ENCODE measurements at regions not wholly inside any gene's neighbourhood (a gene's known extent, or its start where the extent isn't known, plus 50 kb on each side); places are given as distances from the start of the nearest gene placed in this dataset.
"Not testable (repeated sequence)": the region's sequence is repeated elsewhere in the genome, so short reads cannot be mapped to it uniquely, and the experiment has no call there.

- intact Hi-C loops (cut with DNase I; ENCODE audit: low total_unique reads) = no loop called here
- Histone ChIP-seq H3K36me3 (no peaks in the 10 kb centered on the region), H3K4me1 (no peaks in the 10 kb centered on the region), H3K4me3 (no peak overlapping the region), H3K27ac (no peak overlapping the region), H3K27me3 (no peaks in the 10 kb centered on the region), H3K9me3 (no peaks in the 10 kb centered on the region)
- TF ChIP-seq, protein P1, sequence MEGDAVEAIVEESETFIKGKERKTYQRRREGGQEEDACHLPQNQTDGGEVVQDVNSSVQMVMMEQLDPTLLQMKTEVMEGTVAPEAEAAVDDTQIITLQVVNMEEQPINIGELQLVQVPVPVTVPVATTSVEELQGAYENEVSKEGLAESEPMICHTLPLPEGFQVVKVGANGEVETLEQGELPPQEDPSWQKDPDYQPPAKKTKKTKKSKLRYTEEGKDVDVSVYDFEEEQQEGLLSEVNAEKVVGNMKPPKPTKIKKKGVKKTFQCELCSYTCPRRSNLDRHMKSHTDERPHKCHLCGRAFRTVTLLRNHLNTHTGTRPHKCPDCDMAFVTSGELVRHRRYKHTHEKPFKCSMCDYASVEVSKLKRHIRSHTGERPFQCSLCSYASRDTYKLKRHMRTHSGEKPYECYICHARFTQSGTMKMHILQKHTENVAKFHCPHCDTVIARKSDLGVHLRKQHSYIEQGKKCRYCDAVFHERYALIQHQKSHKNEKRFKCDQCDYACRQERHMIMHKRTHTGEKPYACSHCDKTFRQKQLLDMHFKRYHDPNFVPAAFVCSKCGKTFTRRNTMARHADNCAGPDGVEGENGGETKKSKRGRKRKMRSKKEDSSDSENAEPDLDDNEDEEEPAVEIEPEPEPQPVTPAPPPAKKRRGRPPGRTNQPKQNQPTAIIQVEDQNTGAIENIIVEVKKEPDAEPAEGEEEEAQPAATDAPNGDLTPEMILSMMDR (IDR thresholded peaks at IDR 0.05) = no peak
- DNase-seq = no peak
Measured at GRCh38 chr20:24418731-24419130, 50.7 kb upstream of the SYNDIG1 start.

DNA sequence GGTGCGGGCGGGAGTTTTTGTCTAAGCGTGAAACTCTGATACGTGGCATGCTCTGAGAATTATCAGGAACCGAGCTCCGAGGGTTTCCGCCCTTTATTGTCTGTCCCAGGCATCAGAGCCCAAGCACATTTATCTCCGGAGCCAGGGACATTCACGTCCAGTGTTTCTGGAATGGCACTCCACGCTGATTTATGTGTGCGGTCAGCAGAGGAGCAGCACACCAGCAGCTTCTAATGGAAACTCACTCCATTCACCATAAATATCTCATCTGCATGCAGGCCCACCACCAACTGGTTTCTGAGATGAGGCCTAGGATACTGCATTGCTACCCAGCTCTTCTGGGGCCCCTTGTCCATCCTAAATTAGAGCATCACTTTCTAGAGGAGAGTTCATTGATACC lies 51.9 kb upstream of the SYNDIG1 start:
- TF ChIP-seq, protein P1 (IDR thresholded peaks at IDR 0.05) = no peak
- Histone ChIP-seq H3K9me3 (no peaks in the 10 kb centered on the region), H3K4me1 (no peaks in the 10 kb centered on the region), H3K4me3 (no peak overlapping the region), H3K27me3 (no peaks in the 10 kb centered on the region), H3K27ac (no peak overlapping the region), H3K36me3 (no peaks in the 10 kb centered on the region)
- DNase-seq = no peak
- intact Hi-C loops (cut with DNase I; ENCODE audit: low total_unique reads) = no loop called here

GRCh38 chr20:24415444-24415843 lies 54.0 kb upstream of the SYNDIG1 start:
- H3K4me3 ChIP-seq; intact Hi-C loops (cut with DNase I; ENCODE audit: low total_unique reads); H3K9me3 ChIP-seq; DNase-seq; H3K36me3 ChIP-seq; H3K27me3 ChIP-seq; H3K27ac ChIP-seq: not testable (repeated sequence)
- H3K4me1 ChIP-seq = peaks cover 0 to 17% (median 15%) of the 10 kb centered on the region in 4 donors

- H3K4me3 ChIP-seq = no peak overlapping the region
- H3K27ac ChIP-seq = peak overlapping the region; percentile 60 to 74
- TF ChIP-seq, protein P1 (IDR thresholded peaks at IDR 0.05) = no peak
- H3K9me3 ChIP-seq = no peaks in the 10 kb centered on the region
- intact Hi-C loops (cut with DNase I; ENCODE audit: low total_unique reads) = no loop called here
- no peaks in the 10 kb centered on the region for H3K27me3 ChIP-seq
- no peak for DNase-seq
- H3K4me1 ChIP-seq = peaks cover 0 to 28% (median 26%) of the 10 kb centered on the region in 4 donors
- no peaks in the 10 kb centered on the region for H3K36me3 ChIP-seq
Measured at GRCh38 chr20:24411834-24412216, 57.6 kb upstream of the SYNDIG1 start.

GRCh38 chr20:24411003-24411833 lies 58.2 kb upstream of the SYNDIG1 start:
- DNase-seq = no peak
- Histone ChIP-seq H3K27me3 (no peaks in the 10 kb centered on the region), H3K27ac (peak overlapping the region; percentile 60 to 74), H3K36me3 (no peaks in the 10 kb centered on the region), H3K4me3 (no peak overlapping the region), H3K4me1 (peaks cover 0 to 33% (median 29%) of the 10 kb centered on the region in 4 donors), H3K9me3 (no peaks in the 10 kb centered on the region)
- intact Hi-C loops (cut with DNase I; ENCODE audit: low total_unique reads) = no loop called here
- TF ChIP-seq, protein P1 (IDR thresholded peaks at IDR 0.05) = no peak

DNA sequence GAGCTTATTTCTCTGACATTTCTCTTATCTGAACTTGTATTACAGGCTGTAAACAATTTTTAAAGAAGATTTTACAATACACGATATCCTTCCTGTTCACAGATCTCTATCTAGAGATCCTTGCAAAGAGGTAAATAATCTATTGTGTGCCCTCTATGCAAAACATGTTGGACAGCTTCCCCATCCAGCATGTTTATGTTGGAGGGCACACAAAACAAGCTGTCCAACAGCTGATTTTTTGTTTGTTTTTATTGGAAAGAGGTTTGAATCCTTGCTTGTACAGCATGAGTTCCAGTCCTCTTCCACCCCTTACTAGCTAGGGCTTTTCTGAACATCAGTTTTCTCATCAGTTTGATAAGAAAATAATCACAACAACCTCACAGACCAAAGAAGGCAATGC lies 62.3 kb upstream of the SYNDIG1 start:
- DNase-seq = no peak
- no peaks in the 10 kb centered on the region for H3K27me3 ChIP-seq
- intact Hi-C loops (cut with DNase I; ENCODE audit: low total_unique reads) = no loop called here
- H3K4me1 ChIP-seq = peaks cover 0 to 51% (median 30%) of the 10 kb centered on the region in 4 donors
- H3K4me3 ChIP-seq = no peak overlapping the region
- TF ChIP-seq, protein P1 (IDR thresholded peaks at IDR 0.05) = peak in 1 of 2 experiments; percentile 3
- no peaks in the 10 kb centered on the region for H3K36me3 ChIP-seq
- peak overlapping the region; percentile 9 to 45 for H3K27ac ChIP-seq
- no peaks in the 10 kb centered on the region for H3K9me3 ChIP-seq
